HG03066 (cell line): ENCODE measurements at regions not wholly inside any gene's neighbourhood (a gene's known extent, or its start where the extent isn't known, plus 50 kb on each side); places are given as distances from the start of the nearest gene placed in this dataset.

Source experiments
- ATAC-seq: cut with Tn5 transposase; IDR thresholded peaks from one replicate; pipeline ENCODE4 v1.9.1; 2021; ENCODE audit warnings: low read depth; ENCODE audit not compliant: unreplicated experiment

DNA sequence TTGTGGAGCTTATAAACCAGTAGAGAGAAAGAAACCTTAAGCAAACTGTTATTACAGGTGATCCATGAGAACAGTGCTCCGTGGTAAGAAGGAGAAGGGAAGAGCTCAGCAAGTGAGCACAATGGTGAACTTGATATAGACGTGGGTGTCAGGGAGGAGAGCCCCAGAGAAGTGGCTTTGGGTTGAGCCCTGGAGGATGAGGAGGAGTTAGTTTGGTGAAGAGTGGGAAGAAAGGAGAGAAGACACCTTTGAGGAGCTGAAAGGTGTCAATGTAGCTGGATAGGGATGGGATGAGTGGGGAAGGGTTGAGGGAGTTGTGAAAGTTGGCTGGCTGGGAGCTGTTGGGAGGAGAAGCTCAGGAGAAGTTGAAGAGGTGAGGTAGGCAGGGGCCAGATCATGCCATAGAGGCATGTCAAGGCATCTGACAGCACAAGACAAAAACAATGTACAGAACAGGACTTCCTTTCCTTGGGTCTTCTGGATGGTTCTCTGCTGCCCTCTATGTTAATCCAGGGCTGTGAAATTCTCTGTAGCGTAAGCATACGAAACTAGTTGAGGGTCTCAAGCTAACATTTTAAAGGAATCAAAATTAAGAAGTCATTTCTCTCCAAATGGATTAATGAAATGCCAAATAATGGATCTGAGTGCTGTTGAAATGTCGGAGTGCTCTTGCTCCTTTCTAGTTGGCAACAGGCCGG, 501.9 kb downstream of the KDM4C start:
- no peak for ATAC-seq

GRCh38 chr9:7258688-7259396, 501.1 kb downstream of the KDM4C start:
- no peak for ATAC-seq

DNA sequence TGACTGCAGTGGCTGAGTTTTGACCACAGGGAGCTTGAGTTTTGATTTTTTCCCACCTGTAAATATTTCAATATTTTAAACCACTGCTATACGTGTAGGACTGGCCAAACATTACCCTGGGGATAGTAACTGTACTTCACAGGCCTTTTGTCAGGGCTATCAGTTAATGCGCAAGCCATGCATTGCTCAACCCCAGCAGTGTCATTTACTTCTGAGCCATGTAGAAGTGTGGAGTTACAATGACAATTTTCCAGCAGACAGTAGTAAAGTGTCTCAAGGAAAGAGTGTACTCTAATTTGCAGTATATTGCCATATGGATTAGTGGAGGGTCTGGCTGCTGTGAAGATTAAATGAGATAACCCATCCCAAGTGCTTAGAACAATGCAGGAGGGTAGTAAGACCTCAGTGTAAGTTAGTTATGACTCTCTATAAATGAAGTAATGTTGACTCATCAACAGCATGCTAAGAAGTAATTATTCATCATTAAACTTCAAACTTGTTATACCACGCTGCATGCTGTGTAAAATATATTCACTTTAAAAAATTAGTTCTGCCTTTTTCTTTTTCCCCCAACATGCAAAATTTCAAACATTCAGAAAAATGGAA, 489.2 kb downstream of the KDM4C start:
- ATAC-seq: no peak

DNA sequence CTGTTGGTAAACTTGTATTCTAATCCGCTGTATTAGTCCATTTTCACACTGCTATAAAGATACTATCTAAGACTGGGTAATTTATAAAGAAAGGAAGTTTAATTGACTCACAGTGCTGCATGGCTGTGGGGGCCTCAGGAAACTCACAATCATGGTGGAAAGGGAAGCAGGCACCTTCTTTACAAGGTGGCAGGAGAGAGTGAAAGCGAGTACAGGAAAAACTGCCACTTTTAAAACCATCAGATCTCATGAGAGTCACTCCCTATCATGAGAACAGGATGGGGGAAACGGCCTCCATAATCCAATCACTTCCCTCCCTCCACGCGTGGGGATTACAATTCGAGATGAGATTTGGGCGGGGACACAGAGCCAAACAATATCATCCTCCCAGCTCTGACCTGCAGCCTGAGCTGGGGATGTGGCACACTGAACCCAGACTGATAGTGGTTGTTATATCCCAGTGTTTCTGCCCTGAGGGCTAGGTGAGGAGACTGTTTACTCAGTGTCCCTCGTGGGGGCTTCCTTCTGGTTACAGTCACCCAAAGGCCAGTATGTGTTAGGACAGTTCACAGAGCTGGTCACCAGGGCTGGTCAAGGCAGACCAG, 488.3 kb downstream of the KDM4C start:
- ATAC-seq: no peak

DNA sequence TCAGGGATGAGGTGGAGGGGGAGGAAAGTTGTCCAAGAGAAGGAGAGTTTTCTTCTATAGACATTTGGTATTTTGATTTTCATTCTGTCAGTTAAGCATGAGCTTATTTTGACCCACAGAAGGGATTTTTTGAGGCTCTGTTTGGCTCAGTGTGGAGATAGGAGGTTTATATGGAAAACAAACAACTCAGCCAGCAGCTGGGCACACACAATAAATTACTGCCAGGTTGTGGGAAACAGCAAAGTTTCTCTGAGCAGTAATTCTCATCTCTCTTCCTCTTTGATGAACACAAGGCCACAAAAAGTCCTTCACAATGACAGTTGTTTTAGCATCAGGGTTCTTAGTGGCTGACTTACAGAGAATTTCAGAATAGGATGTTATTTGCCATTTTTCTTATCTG, 486.1 kb downstream of the KDM4C start:
- no peak for ATAC-seq

DNA sequence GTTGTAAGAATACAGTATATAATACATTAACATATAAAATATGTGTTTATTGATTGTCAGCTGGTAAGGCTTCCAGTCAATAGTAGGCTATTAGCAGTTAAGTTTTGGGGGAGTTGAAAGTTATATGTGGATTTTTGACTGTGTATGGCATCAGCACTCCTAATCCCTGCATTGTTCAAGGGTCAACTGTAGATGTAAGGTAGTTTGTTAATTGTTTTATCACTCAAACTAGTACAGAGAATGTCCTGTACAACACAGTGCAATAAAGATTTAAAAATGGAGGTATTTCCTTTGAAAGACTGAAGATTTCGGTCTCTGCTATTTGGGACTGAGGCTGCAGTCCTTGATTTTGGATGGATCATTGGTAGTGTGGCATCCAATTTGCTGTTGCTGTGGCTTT, 484.4 kb downstream of the KDM4C start:
- no peak for ATAC-seq

DNA sequence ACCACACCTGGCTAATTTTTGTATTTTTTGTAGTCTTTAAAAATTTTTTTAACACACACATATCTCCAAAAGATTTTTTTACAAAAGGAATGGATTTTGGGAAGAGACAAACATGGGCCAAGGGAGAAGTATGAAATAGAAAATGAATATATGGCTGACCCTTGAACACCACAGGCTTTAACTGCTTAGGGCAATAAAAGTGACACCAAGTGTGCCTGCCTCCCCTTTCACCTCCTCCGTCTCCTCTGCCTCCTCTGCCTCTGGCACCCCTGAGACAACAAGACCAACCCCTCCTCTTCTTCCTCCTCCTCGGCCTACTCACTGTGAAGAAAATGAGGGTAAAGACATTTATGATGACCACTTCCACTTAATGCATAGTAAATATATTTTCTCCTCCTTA, 483.9 kb downstream of the KDM4C start:
- ATAC-seq: no peak

- no peak for ATAC-seq
Measured at GRCh38 chr9:7240569-7241311, 483.0 kb downstream of the KDM4C start.

- ATAC-seq: no peak
Measured at GRCh38 chr9:7239708-7240107, 481.9 kb downstream of the KDM4C start.

- no peak for ATAC-seq
Measured at GRCh38 chr9:7238247-7238637, 480.5 kb downstream of the KDM4C start.

GRCh38 chr9:7237473-7238246, 479.9 kb downstream of the KDM4C start:
- no peak for ATAC-seq

GRCh38 chr9:7236186-7236585, 478.4 kb downstream of the KDM4C start:
- no peak for ATAC-seq

- ATAC-seq: no peak
Measured at GRCh38 chr9:7234144-7234543, 476.4 kb downstream of the KDM4C start.

DNA sequence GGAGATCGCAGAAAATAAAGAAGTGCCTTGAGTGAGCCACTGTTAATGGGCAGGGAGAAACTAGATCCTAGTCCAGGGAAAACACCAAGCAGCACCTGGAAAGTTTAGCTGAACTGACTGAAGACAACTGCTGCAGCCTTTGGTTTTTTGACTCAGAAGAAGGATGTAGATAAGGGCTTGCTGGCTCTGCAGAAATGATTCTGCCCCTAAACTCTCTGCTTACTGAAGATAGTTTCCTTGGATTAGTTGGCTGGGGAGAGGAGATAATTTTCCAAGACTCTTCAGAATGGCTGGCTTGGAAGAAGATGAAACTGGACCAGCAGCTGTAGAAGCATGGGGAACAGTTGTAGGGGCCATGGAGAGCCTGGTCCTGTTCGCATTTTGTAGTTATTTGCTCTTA, 471.8 kb downstream of the KDM4C start:
- no peak for ATAC-seq

GRCh38 chr9:7228726-7229125, 471.0 kb downstream of the KDM4C start:
- ATAC-seq: no peak

- no peak for ATAC-seq
Measured at GRCh38 chr9:7227951-7228350, 470.2 kb downstream of the KDM4C start.

GRCh38 chr9:7226007-7226640, 468.4 kb downstream of the KDM4C start:
- ATAC-seq: no peak
